H9 (cell line): ENCODE measurements at regions not wholly inside any gene's neighbourhood (a gene's known extent, or its start where the extent isn't known, plus 50 kb on each side); places are given as distances from the start of the nearest gene placed in this dataset.

Experiments used
- DNase-seq: peaks from one replicate; pipeline ENCODE4 v3.0.0-alpha.2; 2017
- H2AFZ ChIP-seq: one replicate; pipeline ENCODE4 v1.6.1; 2013; ENCODE audit warnings: mild to moderate bottlenecking, low read length, control low read depth, moderate library complexity
- H2AK5ac ChIP-seq: 2 replicates; pipeline ENCODE4 v1.6.1; 2013; ENCODE audit warnings: low read length, control low read depth, mixed read lengths; ENCODE audit not compliant: insufficient read length
- H2BK120ac ChIP-seq: one replicate; pipeline ENCODE4 v1.6.1; 2013; ENCODE audit warnings: low read depth, mild to moderate bottlenecking, low read length, control low read depth, inconsistent platforms; ENCODE audit not compliant: poor library complexity, severe bottlenecking
- H2BK12ac ChIP-seq: 2 replicates; pipeline ENCODE4 v1.6.1; 2013; ENCODE audit warnings: low read length, control low read depth, mixed read lengths, low read depth; ENCODE audit not compliant: insufficient read length
- H2BK15ac ChIP-seq: 2 replicates; pipeline ENCODE4 v1.6.1; 2013; ENCODE audit warnings: low read depth, low read length, control low read depth
- H2BK20ac ChIP-seq: one replicate; pipeline ENCODE4 v1.6.1; 2013; ENCODE audit warnings: low read depth, mild to moderate bottlenecking, low read length, control low read depth, inconsistent platforms; ENCODE audit not compliant: poor library complexity, severe bottlenecking
- H2BK5ac ChIP-seq: 2 replicates; pipeline ENCODE4 v1.6.1; 2013; ENCODE audit warnings: low read length, control low read depth, mixed read lengths; ENCODE audit not compliant: insufficient read length
- H3K14ac ChIP-seq: 2 replicates; pipeline ENCODE4 v1.6.1; 2013; ENCODE audit warnings: low read length, control low read depth; ENCODE audit not compliant: insufficient read depth
- H3K18ac ChIP-seq: 2 replicates; pipeline ENCODE4 v1.6.1; 2013; ENCODE audit warnings: low read depth, mild to moderate bottlenecking, mixed read lengths, low read length, control low read depth; ENCODE audit not compliant: insufficient read length
- H3K23ac ChIP-seq: 2 replicates; pipeline ENCODE4 v1.6.1; 2013; ENCODE audit warnings: low read length, control low read depth, mixed read lengths, low read depth; ENCODE audit not compliant: insufficient read length
- H3K23me2 ChIP-seq: 2 replicates; pipeline ENCODE4 v1.6.1; 2013; ENCODE audit warnings: low read depth, mild to moderate bottlenecking, mixed read lengths, low read length, control low read depth; ENCODE audit not compliant: insufficient read length, poor library complexity, severe bottlenecking
- H3K27ac ChIP-seq: 2 replicates; pipeline ENCODE4 v1.5.1; 2013; ENCODE audit warnings: low read length, control low read depth, mixed read lengths, low read depth; ENCODE audit not compliant: insufficient read length
- H3K27me3 ChIP-seq: 2 replicates; pipeline ENCODE4 v1.6.1; 2013; ENCODE audit warnings: low read length, control low read depth, inconsistent platforms; ENCODE audit not compliant: insufficient read depth
- H3K4ac ChIP-seq: 2 replicates; pipeline ENCODE4 v1.6.1; 2013; ENCODE audit warnings: low read depth, mild to moderate bottlenecking, control low read depth, inconsistent platforms, low read length, moderate library complexity
- H3K4me1 ChIP-seq: 2 replicates; pipeline ENCODE4 v1.6.1; 2013; ENCODE audit warnings: low read length, control low read depth, inconsistent platforms; ENCODE audit not compliant: insufficient read depth
- H3K4me2 ChIP-seq: 2 replicates; pipeline ENCODE4 v1.6.1; 2013; ENCODE audit warnings: low read length, control low read depth, mixed read lengths; ENCODE audit not compliant: insufficient read length, insufficient read depth
- H3K56ac ChIP-seq: 2 replicates; pipeline ENCODE4 v1.6.1; 2013; ENCODE audit warnings: low read depth, mild to moderate bottlenecking, mixed read lengths, low read length, control low read depth; ENCODE audit not compliant: insufficient read length
- H3K79me1 ChIP-seq: 2 replicates; pipeline ENCODE4 v1.6.1; 2013; ENCODE audit warnings: low read depth, mild to moderate bottlenecking, moderate library complexity, low read length, control low read depth, inconsistent platforms; ENCODE audit not compliant: insufficient read depth, poor library complexity, severe bottlenecking
- H3K79me2 ChIP-seq: 2 replicates; pipeline ENCODE4 v1.6.1; 2013; ENCODE audit warnings: low read length, control low read depth, inconsistent platforms; ENCODE audit not compliant: insufficient read depth
- H3K9ac ChIP-seq: 2 replicates; pipeline ENCODE4 v1.6.1; 2013; ENCODE audit warnings: low read length, control low read depth, mixed read lengths; ENCODE audit not compliant: insufficient read length; ENCODE audit errors: extremely low read depth
- H3K9me3 ChIP-seq: one replicate; pipeline ENCODE4 v1.6.1; 2013; ENCODE audit warnings: low read depth, low read length, inconsistent platforms; ENCODE audit not compliant: control insufficient read depth
- H3T11ph ChIP-seq: one replicate; pipeline ENCODE4 v1.6.1; 2013; ENCODE audit warnings: mild to moderate bottlenecking, low read length, control low read depth, inconsistent platforms
- H4K20me1 ChIP-seq: one replicate; pipeline ENCODE4 v1.6.1; 2013; ENCODE audit not compliant: control insufficient read depth, insufficient read length, insufficient read depth
- H4K5ac ChIP-seq: 2 replicates; pipeline ENCODE4 v1.6.1; 2013; ENCODE audit warnings: low read depth, mild to moderate bottlenecking, mixed read lengths, low read length, control low read depth; ENCODE audit not compliant: insufficient read length
- H4K8ac ChIP-seq: replicated peaks from 2 replicates; pipeline ENCODE4 v1.6.1; 2013; ENCODE audit warnings: low read length, control low read depth, mixed read lengths, low read depth; ENCODE audit not compliant: insufficient read length
- H4K91ac ChIP-seq: 2 replicates; pipeline ENCODE4 v1.6.1; 2013; ENCODE audit warnings: low read depth, mild to moderate bottlenecking, moderate library complexity, mixed read lengths, low read length, control low read depth; ENCODE audit not compliant: insufficient read length
- H3K27ac Mint-ChIP-seq, 3 experiments: 2 replicates in 2 of 3; 3 replicates in 1 of 3; pipeline ENCODE4 v1.8.0; 2020 to 2021; ENCODE audit warnings: mixed read lengths in 3 of 3, mild to moderate bottlenecking in 1 of 3, moderate library complexity in 1 of 3
- H3K27me3 Mint-ChIP-seq: 2 replicates; pipeline ENCODE4 v1.8.0; 2021; ENCODE audit warnings: low read depth, mild to moderate bottlenecking, moderate library complexity, mixed read lengths
- H3K36me3 Mint-ChIP-seq, 3 experiments: 2 replicates in 2 of 3; 3 replicates in 1 of 3; pipeline ENCODE4 v1.8.0; 2020 to 2021; ENCODE audit warnings: low read depth in 3 of 3, mixed read lengths in 3 of 3; ENCODE audit not compliant: insufficient read depth in 1 of 3
- H3K4me1 Mint-ChIP-seq, 2 experiments: 2 replicates each; pipeline ENCODE4 v1.8.0; 2020; ENCODE audit warnings: mixed read lengths in 2 of 2
- H3K4me3 Mint-ChIP-seq, 2 experiments: 2 replicates in 1 of 2; 3 replicates in 1 of 2; pipeline ENCODE4 v1.8.0; 2020 to 2021; ENCODE audit warnings: mild to moderate bottlenecking in 2 of 2, mixed read lengths in 2 of 2, moderate library complexity in 1 of 2
- H3K9me3 Mint-ChIP-seq, 2 experiments: 2 replicates in 1 of 2; 3 replicates in 1 of 2; pipeline ENCODE4 v1.8.0; 2020; ENCODE audit warnings: mild to moderate bottlenecking in 2 of 2, mixed read lengths in 2 of 2, moderate library complexity in 1 of 2
- WGBS: extraction: QIAGEN DNeasy Blood & Tissue Kit; methylation state at CpG from one replicate; pipeline ENCODE4 v1.1.7; 2013; ENCODE audit warnings: missing lambda C conversion rate, low lambda C conversion rate, mixed read lengths; ENCODE audit not compliant: insufficient read length; ENCODE audit errors: extremely low coverage; 5-methylcytosine and 5-hydroxymethylcytosine counted together
- TF ChIP-seq, protein P1 (sequence below): fragments of 200-600 bp; sonication (generic); conservative IDR thresholded peaks from 3 replicates; pipeline ENCODE4 v1.8.0; 2021; ENCODE audit warnings: antibody characterized with exemption, mild to moderate bottlenecking

DNA sequence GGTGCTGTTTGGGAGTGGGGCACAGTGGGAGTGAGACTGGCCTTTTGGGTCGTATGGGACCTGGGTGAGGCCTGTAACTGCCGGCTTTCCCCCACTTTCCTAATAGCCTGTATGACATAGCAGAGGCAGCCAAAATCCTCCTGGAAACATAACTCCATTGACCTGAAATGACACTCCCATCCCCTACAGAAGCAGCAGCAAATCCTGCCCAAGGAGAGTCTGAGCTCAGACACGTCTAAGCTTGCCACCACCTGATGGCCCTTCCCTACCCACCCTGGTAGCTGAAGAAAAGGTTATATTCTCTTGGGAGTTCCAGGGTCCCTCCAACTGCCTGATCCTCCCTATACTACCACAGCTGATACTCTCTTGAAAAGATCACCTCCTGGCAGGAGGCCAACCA, 179.8 kb upstream of the ARRDC3 start:
- no peak overlapping the region for H2BK15ac ChIP-seq
- H3K27me3 ChIP-seq: no peaks in the 10 kb centered on the region
- no peak overlapping the region for H3K14ac ChIP-seq
- WGBS: no CpG with 5 or more reads among the region's 3 CpGs
- no peak overlapping the region for H4K5ac ChIP-seq
- no peak overlapping the region for H2BK12ac ChIP-seq
- H4K20me1 ChIP-seq: no peaks in the 10 kb centered on the region
- H4K91ac ChIP-seq: no peak overlapping the region
- Mint-ChIP-seq H3K27me3 (no peaks in the 10 kb centered on the region; the same call in 1 of the 2 replicates), H3K9me3 (peaks cover 29 to 33% of the 10 kb centered on the region in 2 experiments), H3K36me3 (peaks cover 11 to 27% (median 11%) of the 10 kb centered on the region in 3 experiments), H3K4me1 (peaks cover 6% of the 10 kb centered on the region in 2 experiments; a peak in 3 of 4 replicates), H3K4me3 (no peak overlapping the region), H3K27ac (no peak overlapping the region; a peak in 1 of 7 replicates)
- H3K9ac ChIP-seq: no peak overlapping the region
- H3K23ac ChIP-seq: no peak overlapping the region
- no peak overlapping the region for H2BK5ac ChIP-seq
- no peak overlapping the region for H2BK120ac ChIP-seq
- H3K79me1 ChIP-seq: no peaks in the 10 kb centered on the region
- H3K18ac ChIP-seq: no peak overlapping the region
- H3K4ac ChIP-seq: no peak overlapping the region
- no peak overlapping the region for H2AK5ac ChIP-seq
- no peak overlapping the region for H4K8ac ChIP-seq
- H3K23me2 ChIP-seq: no peaks in the 10 kb centered on the region
- DNase-seq: no peak
- no peak overlapping the region for H3K4me2 ChIP-seq
- no peak overlapping the region for H3K56ac ChIP-seq
- H3K79me2 ChIP-seq: no peaks in the 10 kb centered on the region
- no peaks in the 10 kb centered on the region for H3K4me1 ChIP-seq
- H3K27ac ChIP-seq: no peak overlapping the region
- no peak overlapping the region for H2AFZ ChIP-seq
- H2BK20ac ChIP-seq: no peak overlapping the region
- H3K9me3 ChIP-seq: no peaks in the 10 kb centered on the region
- H3T11ph ChIP-seq: no peak overlapping the region
- TF ChIP-seq, protein P1, sequence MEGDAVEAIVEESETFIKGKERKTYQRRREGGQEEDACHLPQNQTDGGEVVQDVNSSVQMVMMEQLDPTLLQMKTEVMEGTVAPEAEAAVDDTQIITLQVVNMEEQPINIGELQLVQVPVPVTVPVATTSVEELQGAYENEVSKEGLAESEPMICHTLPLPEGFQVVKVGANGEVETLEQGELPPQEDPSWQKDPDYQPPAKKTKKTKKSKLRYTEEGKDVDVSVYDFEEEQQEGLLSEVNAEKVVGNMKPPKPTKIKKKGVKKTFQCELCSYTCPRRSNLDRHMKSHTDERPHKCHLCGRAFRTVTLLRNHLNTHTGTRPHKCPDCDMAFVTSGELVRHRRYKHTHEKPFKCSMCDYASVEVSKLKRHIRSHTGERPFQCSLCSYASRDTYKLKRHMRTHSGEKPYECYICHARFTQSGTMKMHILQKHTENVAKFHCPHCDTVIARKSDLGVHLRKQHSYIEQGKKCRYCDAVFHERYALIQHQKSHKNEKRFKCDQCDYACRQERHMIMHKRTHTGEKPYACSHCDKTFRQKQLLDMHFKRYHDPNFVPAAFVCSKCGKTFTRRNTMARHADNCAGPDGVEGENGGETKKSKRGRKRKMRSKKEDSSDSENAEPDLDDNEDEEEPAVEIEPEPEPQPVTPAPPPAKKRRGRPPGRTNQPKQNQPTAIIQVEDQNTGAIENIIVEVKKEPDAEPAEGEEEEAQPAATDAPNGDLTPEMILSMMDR: no peak
